ENCODE measurements at regions not wholly inside any gene's neighbourhood (a gene's known extent, or its start where the extent isn't known, plus 50 kb on each side); places are given as distances from the start of the nearest gene placed in this dataset.

DNA sequence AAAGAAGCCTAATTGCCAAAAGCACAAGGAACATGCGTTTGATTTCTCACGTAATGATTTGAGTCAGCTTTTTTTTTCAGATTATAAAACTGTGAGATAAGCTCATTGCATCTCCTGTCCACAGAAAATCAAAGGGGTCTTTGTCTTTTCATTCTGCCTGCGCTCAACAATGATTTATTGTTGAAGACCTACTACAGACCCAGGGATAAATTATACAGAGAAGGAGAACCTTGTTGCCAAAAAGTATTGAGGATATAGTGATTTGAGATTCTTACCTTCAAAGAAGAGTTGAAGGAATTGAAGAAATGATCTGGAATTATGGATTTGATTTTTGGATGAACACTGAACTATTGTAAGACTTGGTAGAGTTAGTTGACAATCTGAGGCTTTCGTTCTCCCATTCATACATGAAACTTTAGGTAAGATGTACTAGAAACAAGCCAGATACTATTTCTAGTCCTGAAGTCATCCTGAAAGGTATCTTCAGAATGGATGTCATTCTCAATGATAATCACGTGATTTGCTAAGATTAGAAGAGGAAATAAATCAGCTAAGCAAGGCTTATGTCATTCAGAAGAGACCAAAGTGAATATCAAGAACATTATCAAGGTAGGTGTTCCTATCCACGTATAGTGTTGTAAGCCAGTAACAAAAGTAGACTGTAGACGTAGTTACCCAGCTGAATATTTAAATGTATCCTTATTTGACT, 71.1 kb upstream of the SCOC start:
- Histone ChIP-seq H3K4me1 (ENCODE audit: control insufficient read depth in 1 of 2, low read depth in 2 of 2) (no peaks in the 10 kb centered on the region), H3K36me3 (no peaks in the 10 kb centered on the region), H3K27ac (no peak overlapping the region), H3K27me3 (replicated peaks; ENCODE audit: insufficient read depth) (no peaks in the 10 kb centered on the region), H3K9me3 (no peaks in the 10 kb centered on the region), H3K4me3 (no peak overlapping the region)
- no peak for ATAC-seq (ENCODE audit: insufficient number of reproducible peaks, low FRiP score, low read depth)
- no peak for DNase-seq (ENCODE audit: low spot score)
- TF ChIP-seq, protein P1, sequence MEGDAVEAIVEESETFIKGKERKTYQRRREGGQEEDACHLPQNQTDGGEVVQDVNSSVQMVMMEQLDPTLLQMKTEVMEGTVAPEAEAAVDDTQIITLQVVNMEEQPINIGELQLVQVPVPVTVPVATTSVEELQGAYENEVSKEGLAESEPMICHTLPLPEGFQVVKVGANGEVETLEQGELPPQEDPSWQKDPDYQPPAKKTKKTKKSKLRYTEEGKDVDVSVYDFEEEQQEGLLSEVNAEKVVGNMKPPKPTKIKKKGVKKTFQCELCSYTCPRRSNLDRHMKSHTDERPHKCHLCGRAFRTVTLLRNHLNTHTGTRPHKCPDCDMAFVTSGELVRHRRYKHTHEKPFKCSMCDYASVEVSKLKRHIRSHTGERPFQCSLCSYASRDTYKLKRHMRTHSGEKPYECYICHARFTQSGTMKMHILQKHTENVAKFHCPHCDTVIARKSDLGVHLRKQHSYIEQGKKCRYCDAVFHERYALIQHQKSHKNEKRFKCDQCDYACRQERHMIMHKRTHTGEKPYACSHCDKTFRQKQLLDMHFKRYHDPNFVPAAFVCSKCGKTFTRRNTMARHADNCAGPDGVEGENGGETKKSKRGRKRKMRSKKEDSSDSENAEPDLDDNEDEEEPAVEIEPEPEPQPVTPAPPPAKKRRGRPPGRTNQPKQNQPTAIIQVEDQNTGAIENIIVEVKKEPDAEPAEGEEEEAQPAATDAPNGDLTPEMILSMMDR (IDR thresholded peaks at IDR 0.05): no peak

DNA sequence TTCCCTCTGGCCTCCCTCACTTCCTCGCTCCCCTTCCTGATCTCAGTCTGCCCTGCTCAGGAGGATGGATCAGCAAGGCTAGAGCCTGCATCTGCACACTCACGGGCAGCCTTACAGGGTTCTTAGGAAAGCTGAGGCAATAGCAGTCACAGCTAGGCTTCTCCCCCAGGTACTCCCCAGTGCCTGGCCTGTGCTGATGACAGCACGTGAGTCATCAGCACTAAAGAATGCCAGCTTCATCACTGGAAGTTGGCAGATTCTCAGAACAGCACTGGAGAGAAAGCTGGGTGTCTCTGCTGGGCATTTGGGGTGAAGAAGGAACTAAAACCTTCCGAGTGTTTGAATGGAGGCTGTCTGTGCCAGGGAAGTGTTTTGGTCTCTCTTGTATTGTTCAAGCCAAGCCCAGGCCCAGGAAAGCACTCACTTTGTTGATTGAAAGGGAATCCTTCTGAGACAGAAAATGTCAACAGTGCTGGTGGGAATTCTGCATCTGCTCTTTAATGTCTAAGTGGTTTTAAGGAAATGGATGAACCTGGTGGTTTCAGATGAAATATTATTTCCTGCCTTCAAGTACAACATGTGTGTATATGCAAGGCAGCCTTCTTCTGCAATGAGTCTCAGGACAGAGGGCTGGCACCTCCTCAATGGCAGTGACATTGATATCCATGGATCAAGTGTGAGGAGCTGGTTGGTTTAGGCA, 73.0 kb upstream of the SCOC start:
- DNase-seq (ENCODE audit: low spot score) (no peak), ATAC-seq (ENCODE audit: insufficient number of reproducible peaks, low FRiP score, low read depth) (no peak)
- TF ChIP-seq, protein P1 (IDR thresholded peaks at IDR 0.05): no peak
- H3K27ac ChIP-seq: no peak overlapping the region
- H3K27me3 ChIP-seq (replicated peaks; ENCODE audit: insufficient read depth): no peaks in the 10 kb centered on the region
- H3K4me3 ChIP-seq: no peak overlapping the region
- H3K9me3 ChIP-seq: no peaks in the 10 kb centered on the region
- H3K36me3 ChIP-seq: no peaks in the 10 kb centered on the region
- peaks cover 0 to 10% of the 10 kb centered on the region in 2 donors for H3K4me1 ChIP-seq (ENCODE audit: control insufficient read depth in 1 of 2, low read depth in 2 of 2)

DNA sequence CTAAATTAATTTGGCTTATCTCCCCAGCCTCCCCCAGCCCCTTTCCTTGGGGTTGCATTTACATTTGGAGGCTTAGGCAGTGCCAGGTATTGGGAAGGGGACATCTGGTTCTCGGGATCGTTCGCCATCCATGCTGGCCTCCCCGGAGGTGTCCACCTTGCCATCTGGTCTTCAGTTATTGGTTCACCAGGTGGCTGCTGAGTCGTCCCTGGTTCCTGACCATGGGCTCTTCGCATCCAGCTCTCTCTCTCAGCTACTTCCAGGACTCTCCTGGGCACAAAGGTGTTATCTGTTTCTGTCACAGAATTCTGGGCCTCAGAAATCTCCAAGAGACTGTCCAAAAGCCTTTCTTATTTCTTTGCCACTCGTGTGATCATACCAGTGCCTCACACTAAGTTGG, 75.4 kb upstream of the SCOC start:
- Histone ChIP-seq H3K9me3 (no peaks in the 10 kb centered on the region), H3K4me3 (no peak overlapping the region), H3K36me3 (no peaks in the 10 kb centered on the region), H3K27me3 (replicated peaks; ENCODE audit: insufficient read depth) (no peaks in the 10 kb centered on the region), H3K4me1 (ENCODE audit: control insufficient read depth in 1 of 2, low read depth in 2 of 2) (peaks cover 0 to 10% of the 10 kb centered on the region in 2 donors), H3K27ac (no peak overlapping the region)
- ATAC-seq (ENCODE audit: insufficient number of reproducible peaks, low FRiP score, low read depth) (no peak), DNase-seq (ENCODE audit: low spot score) (no peak)
- TF ChIP-seq, protein P1 (IDR thresholded peaks at IDR 0.05): no peak

DNA sequence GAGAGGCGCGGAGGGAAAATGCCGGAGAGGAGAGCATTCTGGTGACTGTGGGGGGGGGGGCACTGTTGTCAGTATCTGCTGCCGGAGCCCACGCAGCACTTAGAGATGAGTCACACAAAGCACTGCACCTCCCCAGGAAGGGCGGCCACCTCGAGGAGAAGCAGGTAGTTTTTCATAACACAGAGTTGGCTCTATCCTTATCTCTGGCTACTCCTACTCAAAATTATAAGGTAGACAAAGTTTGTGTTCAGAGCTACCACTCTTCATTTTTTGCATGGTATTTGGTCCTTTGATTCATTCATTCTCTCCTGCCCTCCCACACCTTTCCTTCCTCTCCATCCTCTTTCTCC, 76.2 kb upstream of the SCOC start:
- Histone ChIP-seq H3K4me1 (ENCODE audit: control insufficient read depth in 1 of 2, low read depth in 2 of 2) (peaks cover 0 to 10% of the 10 kb centered on the region in 2 donors), H3K36me3 (no peaks in the 10 kb centered on the region), H3K9me3 (no peaks in the 10 kb centered on the region), H3K27ac (no peak overlapping the region), H3K27me3 (replicated peaks; ENCODE audit: insufficient read depth) (no peaks in the 10 kb centered on the region), H3K4me3 (no peak overlapping the region)
- TF ChIP-seq, protein P1 (IDR thresholded peaks at IDR 0.05): no peak
- DNase-seq (ENCODE audit: low spot score) (no peak), ATAC-seq (ENCODE audit: insufficient number of reproducible peaks, low FRiP score, low read depth) (no peak)

DNA sequence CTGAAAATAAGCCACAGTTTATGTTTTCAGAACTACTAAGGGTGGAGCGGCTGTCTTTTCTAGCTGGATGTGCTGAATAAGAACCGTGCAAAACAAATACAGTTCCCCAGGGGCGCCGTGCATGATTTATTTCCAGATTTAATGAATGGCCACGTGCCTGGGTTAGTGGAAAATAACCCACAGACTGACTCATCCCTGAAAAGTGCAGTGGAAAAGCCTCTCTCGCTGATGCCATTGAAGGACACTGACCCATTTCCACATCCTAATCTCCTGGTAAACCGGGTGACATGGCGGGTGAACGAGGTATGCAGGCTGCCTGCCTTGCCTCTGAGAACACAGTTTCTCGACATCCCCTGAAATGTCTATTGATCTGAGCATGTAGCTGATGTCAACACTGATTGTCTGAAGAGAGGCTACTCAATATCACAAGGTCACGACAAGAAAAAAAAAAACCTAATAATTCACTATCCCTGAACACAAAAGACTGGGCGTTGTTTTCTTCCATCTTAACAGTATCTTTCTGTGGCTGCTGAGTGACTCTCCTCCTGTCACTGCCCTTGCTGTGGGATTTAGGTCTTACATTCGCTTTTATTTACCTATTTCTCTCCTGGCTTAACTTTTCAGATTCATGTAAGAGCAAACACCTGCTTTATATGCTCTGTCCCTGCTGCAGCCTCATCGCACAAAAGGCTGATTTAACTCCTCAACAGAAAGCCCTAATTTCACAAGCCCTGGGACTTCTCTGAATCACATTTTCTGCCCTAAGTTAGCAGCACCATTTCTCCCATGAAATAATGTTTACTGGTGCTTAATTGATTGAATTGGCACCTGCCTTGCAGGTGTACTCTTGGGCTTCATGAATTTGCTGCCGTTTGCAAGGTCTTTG, 76.9 kb upstream of the SCOC start:
- no peaks in the 10 kb centered on the region for H3K36me3 ChIP-seq
- DNase-seq (ENCODE audit: low spot score): peak; percentile 30
- TF ChIP-seq, protein P1 (IDR thresholded peaks at IDR 0.05): no peak
- no peaks in the 10 kb centered on the region for H3K27me3 ChIP-seq (replicated peaks; ENCODE audit: insufficient read depth)
- no peak overlapping the region for H3K27ac ChIP-seq
- H3K9me3 ChIP-seq: no peaks in the 10 kb centered on the region
- H3K4me1 ChIP-seq (ENCODE audit: control insufficient read depth in 1 of 2, low read depth in 2 of 2): peaks cover 0 to 10% of the 10 kb centered on the region in 2 donors
- peak; percentile 38 for ATAC-seq (ENCODE audit: insufficient number of reproducible peaks, low FRiP score, low read depth)
- H3K4me3 ChIP-seq: peak overlapping the region; percentile 18
